Loucy (cell line): ENCODE measurements at regions not wholly inside any gene's neighbourhood (a gene's known extent, or its start where the extent isn't known, plus 50 kb on each side); places are given as distances from the start of the nearest gene placed in this dataset.
A peak's percentile ranks its signal among the peaks of the same experiment; 100 is the strongest.

Experiments used
- H2AFZ ChIP-seq: fragments of 200-600 bp; sonication (generic); 2 replicates; pipeline ENCODE4 v1.6.0; 2016; ENCODE audit warnings: antibody characterized with exemption, mild to moderate bottlenecking, low read length, moderate library complexity
- H3F3A ChIP-seq: fragments of 200-600 bp; 2 replicates; pipeline ENCODE4 v1.6.0; 2016; ENCODE audit warnings: antibody characterized with exemption, low read depth, mild to moderate bottlenecking
- H3K27me3 ChIP-seq: fragments of 200-600 bp; sonication (generic); 2 replicates; pipeline ENCODE4 v1.6.1; 2014; ENCODE audit warnings: low read length, mild to moderate bottlenecking; ENCODE audit not compliant: insufficient read depth, poor library complexity, severe bottlenecking
- H3K36me3 ChIP-seq: fragments of 200-600 bp; sonication (generic); 2 replicates; pipeline ENCODE4 v1.6.1; 2016; ENCODE audit warnings: low read length; ENCODE audit not compliant: insufficient read depth
- H3K4me1 ChIP-seq: fragments of 200-600 bp; sonication (generic); 2 replicates; pipeline ENCODE4 v1.5.1; 2014; ENCODE audit warnings: low read length, mild to moderate bottlenecking; ENCODE audit not compliant: insufficient read depth, poor library complexity, severe bottlenecking
- H3K4me2 ChIP-seq: fragments of 200-600 bp; sonication (generic); 2 replicates; pipeline ENCODE4 v1.6.0; 2014; ENCODE audit warnings: antibody characterized with exemption, low read length, low read depth, mild to moderate bottlenecking; ENCODE audit not compliant: poor library complexity, severe bottlenecking
- H3K4me3 ChIP-seq: fragments of 200-600 bp; sonication (generic); 2 replicates; pipeline ENCODE4 v1.5.1; 2014; ENCODE audit warnings: low read length, mild to moderate bottlenecking, mixed read lengths; ENCODE audit not compliant: poor library complexity, severe bottlenecking
- H3K79me2 ChIP-seq: fragments of 200-600 bp; sonication (generic); 2 replicates; pipeline ENCODE4 v1.6.1; 2014; ENCODE audit warnings: low read length; ENCODE audit not compliant: insufficient read depth
- H3K9ac ChIP-seq: fragments of 200-600 bp; sonication (generic); 2 replicates; pipeline ENCODE4 v1.6.0; 2014; ENCODE audit warnings: mild to moderate bottlenecking, low read depth, low read length, moderate library complexity; ENCODE audit not compliant: poor library complexity, severe bottlenecking
- H3K9me2 ChIP-seq: fragments of 200-600 bp; sonication (generic); replicated peaks from 2 replicates; pipeline ENCODE4 v1.6.1; 2016; ENCODE audit warnings: low read depth, low read length, mixed read lengths
- H3K9me3 ChIP-seq: fragments of 200-600 bp; sonication (generic); 2 replicates; pipeline ENCODE4 v1.6.1; 2014; ENCODE audit warnings: mild to moderate bottlenecking, antibody characterized with exemption, low read length, low read depth; ENCODE audit not compliant: insufficient read depth
- H4K20me1 ChIP-seq: fragments of 200-600 bp; sonication (generic); 2 replicates; pipeline ENCODE4 v1.6.0; 2014; ENCODE audit warnings: antibody characterized with exemption, low read length, mild to moderate bottlenecking; ENCODE audit not compliant: insufficient read depth, poor library complexity, severe bottlenecking
- EZH2phosphoT487 ChIP-seq: fragments of 200-600 bp; IDR thresholded peaks from 2 replicates; pipeline ENCODE4 v1.6.1; 2018; ENCODE audit warnings: antibody characterized with exemption, mild to moderate bottlenecking, moderate library complexity, borderline replicate concordance
- TF ChIP-seq, protein P1 (sequence below): fragments of 200-600 bp; sonication (generic); conservative IDR thresholded peaks from 2 replicates; pipeline ENCODE4 v1.5.1; 2014; ENCODE audit warnings: mild to moderate bottlenecking, antibody characterized with exemption, low read length

DNA sequence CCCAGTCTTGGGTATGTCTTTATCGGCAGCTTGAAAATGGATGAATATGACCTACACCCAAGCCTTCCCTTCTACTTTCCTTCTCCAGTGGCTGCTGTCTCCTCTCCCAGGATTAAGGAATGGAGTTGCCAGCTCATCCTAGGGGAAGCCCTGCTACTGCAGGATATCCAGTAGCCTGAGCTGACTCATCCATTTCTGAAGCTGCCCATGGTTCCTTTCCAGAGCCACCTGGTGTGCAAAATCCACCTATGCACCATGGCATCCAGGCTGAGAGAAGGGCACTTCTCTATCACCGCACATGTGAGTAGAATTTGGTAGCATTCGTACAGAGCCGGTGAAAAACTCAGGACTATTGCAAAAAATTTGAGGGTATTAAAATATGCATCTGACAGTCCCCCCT, 290.8 kb downstream of the YTHDC2 start:
- Histone ChIP-seq H3K27me3 (no peaks in the 10 kb centered on the region), H3K4me3 (no peak overlapping the region), H3K9ac (no peak overlapping the region), H4K20me1 (no peaks in the 10 kb centered on the region), H3K9me2 (no peaks in the 10 kb centered on the region), H3K4me2 (no peak overlapping the region), H3K9me3 (no peaks in the 10 kb centered on the region), H2AFZ (no peak overlapping the region), H3K4me1 (no peaks in the 10 kb centered on the region), H3K36me3 (no peaks in the 10 kb centered on the region), H3F3A (no peaks in the 10 kb centered on the region), H3K79me2 (no peaks in the 10 kb centered on the region)
- TF ChIP-seq, protein P1, sequence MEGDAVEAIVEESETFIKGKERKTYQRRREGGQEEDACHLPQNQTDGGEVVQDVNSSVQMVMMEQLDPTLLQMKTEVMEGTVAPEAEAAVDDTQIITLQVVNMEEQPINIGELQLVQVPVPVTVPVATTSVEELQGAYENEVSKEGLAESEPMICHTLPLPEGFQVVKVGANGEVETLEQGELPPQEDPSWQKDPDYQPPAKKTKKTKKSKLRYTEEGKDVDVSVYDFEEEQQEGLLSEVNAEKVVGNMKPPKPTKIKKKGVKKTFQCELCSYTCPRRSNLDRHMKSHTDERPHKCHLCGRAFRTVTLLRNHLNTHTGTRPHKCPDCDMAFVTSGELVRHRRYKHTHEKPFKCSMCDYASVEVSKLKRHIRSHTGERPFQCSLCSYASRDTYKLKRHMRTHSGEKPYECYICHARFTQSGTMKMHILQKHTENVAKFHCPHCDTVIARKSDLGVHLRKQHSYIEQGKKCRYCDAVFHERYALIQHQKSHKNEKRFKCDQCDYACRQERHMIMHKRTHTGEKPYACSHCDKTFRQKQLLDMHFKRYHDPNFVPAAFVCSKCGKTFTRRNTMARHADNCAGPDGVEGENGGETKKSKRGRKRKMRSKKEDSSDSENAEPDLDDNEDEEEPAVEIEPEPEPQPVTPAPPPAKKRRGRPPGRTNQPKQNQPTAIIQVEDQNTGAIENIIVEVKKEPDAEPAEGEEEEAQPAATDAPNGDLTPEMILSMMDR: no peak
- no peak for TF ChIP-seq EZH2phosphoT487

GRCh38 chr5:113804943-113805342, 291.4 kb downstream of the YTHDC2 start:
- H3K36me3 ChIP-seq: no peaks in the 10 kb centered on the region
- no peaks in the 10 kb centered on the region for H3K79me2 ChIP-seq
- no peak for TF ChIP-seq EZH2phosphoT487
- TF ChIP-seq, protein P1: no peak
- H3F3A ChIP-seq: no peaks in the 10 kb centered on the region
- H3K27me3 ChIP-seq: no peaks in the 10 kb centered on the region
- no peak overlapping the region for H3K9ac ChIP-seq
- no peaks in the 10 kb centered on the region for H3K9me2 ChIP-seq
- no peaks in the 10 kb centered on the region for H3K4me1 ChIP-seq
- H3K4me3 ChIP-seq: no peak overlapping the region
- no peak overlapping the region for H2AFZ ChIP-seq
- H3K4me2 ChIP-seq: no peak overlapping the region
- no peaks in the 10 kb centered on the region for H4K20me1 ChIP-seq
- H3K9me3 ChIP-seq: no peaks in the 10 kb centered on the region

- no peak for TF ChIP-seq EZH2phosphoT487
- TF ChIP-seq, protein P1: peak; percentile 31; the same call in 1 of the 2 replicates
- no peaks in the 10 kb centered on the region for H3K4me1 ChIP-seq
- no peak overlapping the region for H3K9ac ChIP-seq
- no peak overlapping the region for H3K4me2 ChIP-seq
- no peaks in the 10 kb centered on the region for H4K20me1 ChIP-seq
- H3K27me3 ChIP-seq: no peaks in the 10 kb centered on the region
- H2AFZ ChIP-seq: no peak overlapping the region
- no peak overlapping the region for H3K4me3 ChIP-seq
- no peaks in the 10 kb centered on the region for H3K79me2 ChIP-seq
- no peaks in the 10 kb centered on the region for H3K9me2 ChIP-seq
- H3F3A ChIP-seq: no peaks in the 10 kb centered on the region
- H3K9me3 ChIP-seq: no peaks in the 10 kb centered on the region
- no peaks in the 10 kb centered on the region for H3K36me3 ChIP-seq
Measured at GRCh38 chr5:113806250-113806649, 292.8 kb downstream of the YTHDC2 start.
